SH-SY5Y (cell line): ENCODE measurements at regions not wholly inside any gene's neighbourhood (a gene's known extent, or its start where the extent isn't known, plus 50 kb on each side); places are given as distances from the start of the nearest gene placed in this dataset.

Experiments used
- GATA2 ChIP-seq: IDR thresholded peaks from 2 replicates; pipeline ENCODE4 v1.6.1; 2011; ENCODE audit warnings: mild to moderate bottlenecking, low read depth, low read length
- GATA3 ChIP-seq: IDR thresholded peaks from 2 replicates; pipeline ENCODE4 v1.6.1; 2011; ENCODE audit warnings: low read depth, mild to moderate bottlenecking, low read length, moderate library complexity

DNA sequence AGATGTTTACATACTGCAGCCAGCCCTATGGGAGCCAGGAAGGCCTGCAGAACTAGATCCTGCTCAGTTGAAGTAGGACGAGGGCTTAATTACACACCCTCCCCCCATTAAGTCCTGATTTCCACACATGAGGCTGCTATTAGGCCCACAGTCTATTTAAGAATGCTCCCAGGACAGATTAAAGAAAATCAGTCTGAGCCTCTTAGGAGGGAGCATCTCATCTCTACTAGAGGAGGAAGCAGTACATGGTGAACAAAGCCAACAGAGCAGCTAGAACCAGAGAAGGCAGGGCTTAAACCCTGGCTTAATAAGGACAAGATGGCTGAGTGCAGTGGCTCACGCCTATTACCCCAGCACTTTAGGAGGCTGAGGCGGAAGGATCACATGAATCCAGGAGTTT is 55.8 kb upstream of the ARHGAP5 start:
- TF ChIP-seq GATA2: no peak
- no peak for TF ChIP-seq GATA3
